ENCODE measurements at regions not wholly inside any gene's neighbourhood (a gene's known extent, or its start where the extent isn't known, plus 50 kb on each side); places are given as distances from the start of the nearest gene placed in this dataset.

DNA sequence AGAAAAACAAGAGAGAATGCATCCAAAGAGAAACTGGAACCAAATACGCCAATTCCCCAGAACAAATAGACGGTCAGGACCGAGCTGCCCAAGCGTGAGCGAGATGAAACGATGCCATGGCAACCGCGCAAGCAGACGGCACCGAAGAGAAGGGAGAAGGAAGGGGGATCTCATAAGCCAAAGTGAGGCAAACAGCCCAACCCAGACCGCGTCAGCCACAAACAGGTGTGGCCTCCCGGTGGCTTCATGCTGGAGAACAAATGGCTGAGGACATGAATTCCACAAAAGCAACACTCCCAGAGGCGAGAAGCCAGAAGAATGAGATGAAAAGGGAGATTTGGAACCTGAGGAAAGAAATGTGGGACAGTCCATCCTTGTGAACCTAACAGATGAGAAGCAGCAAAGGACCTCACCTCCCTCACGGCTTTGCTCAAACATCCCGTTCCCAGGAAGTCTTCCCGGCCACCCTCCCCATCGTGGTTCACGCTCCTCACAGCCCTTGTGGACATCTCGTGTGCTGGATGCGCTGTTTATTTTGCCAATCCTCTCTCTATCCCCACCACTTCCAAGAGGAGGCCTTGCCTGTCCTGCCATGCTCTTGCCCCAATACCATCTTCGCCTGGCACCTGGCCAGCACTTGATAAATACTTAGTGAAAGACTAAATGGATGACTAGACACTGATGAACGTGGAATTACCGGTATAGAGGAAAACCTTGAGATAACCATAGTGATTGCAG, 89.1 kb upstream of the RTL6 start:
- no peaks in the 10 kb centered on the region for H3K27me3 ChIP-seq
- peaks cover 17% of the 10 kb centered on the region for H3K4me1 ChIP-seq
- peak overlapping the region; percentile 53 for H3K4me2 ChIP-seq
- H3K9ac ChIP-seq = no peak overlapping the region
- no peaks in the 10 kb centered on the region for H3K36me3 ChIP-seq
- no peaks in the 10 kb centered on the region for H4K20me1 ChIP-seq
- TF ChIP-seq Cebpa-rat (IDR thresholded peaks at IDR 0.05) = no peak
- no peak overlapping the region for H3K4me3 ChIP-seq
- no peaks in the 10 kb centered on the region for H3K9me3 ChIP-seq
- H3K27ac ChIP-seq = no peak overlapping the region

DNA sequence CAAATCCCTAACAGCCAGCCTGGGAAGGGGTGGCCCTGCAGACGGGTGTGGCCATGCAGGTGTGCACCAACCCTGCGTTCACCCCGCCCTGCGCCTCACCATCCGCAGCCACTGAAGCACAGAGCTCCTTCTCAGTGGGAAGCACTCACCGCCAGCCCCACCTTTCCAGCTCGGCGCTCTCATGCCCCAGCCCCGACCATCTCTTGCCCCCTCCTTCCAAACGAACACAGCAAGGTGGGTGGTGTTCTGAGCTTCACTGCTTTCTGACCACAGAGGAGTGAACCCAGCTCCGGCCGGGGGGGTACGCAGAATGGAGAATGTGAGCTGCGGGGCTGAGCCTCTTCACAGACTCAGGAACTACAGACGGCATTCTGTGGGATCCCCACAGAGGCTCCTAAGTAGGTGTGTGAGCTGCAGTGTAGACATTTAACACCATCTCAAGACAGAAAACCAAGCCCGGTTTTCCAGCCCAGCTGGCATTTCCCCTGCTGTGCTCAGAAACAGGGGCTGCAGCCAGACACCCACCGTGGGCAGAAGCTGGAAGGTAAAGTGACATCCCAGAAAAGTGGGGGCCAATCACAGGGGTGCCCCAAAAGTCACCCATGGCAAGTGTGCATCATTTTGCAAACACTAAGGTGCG, 88.4 kb upstream of the RTL6 start:
- peak overlapping the region; percentile 53 for H3K4me2 ChIP-seq
- peaks cover 17% of the 10 kb centered on the region for H3K4me1 ChIP-seq
- no peak overlapping the region for H3K27ac ChIP-seq
- no peak overlapping the region for H3K4me3 ChIP-seq
- H3K9ac ChIP-seq = no peak overlapping the region
- no peak for TF ChIP-seq Cebpa-rat (IDR thresholded peaks at IDR 0.05)
- no peaks in the 10 kb centered on the region for H3K36me3 ChIP-seq
- no peaks in the 10 kb centered on the region for H4K20me1 ChIP-seq
- H3K9me3 ChIP-seq = no peaks in the 10 kb centered on the region
- no peaks in the 10 kb centered on the region for H3K27me3 ChIP-seq

DNA sequence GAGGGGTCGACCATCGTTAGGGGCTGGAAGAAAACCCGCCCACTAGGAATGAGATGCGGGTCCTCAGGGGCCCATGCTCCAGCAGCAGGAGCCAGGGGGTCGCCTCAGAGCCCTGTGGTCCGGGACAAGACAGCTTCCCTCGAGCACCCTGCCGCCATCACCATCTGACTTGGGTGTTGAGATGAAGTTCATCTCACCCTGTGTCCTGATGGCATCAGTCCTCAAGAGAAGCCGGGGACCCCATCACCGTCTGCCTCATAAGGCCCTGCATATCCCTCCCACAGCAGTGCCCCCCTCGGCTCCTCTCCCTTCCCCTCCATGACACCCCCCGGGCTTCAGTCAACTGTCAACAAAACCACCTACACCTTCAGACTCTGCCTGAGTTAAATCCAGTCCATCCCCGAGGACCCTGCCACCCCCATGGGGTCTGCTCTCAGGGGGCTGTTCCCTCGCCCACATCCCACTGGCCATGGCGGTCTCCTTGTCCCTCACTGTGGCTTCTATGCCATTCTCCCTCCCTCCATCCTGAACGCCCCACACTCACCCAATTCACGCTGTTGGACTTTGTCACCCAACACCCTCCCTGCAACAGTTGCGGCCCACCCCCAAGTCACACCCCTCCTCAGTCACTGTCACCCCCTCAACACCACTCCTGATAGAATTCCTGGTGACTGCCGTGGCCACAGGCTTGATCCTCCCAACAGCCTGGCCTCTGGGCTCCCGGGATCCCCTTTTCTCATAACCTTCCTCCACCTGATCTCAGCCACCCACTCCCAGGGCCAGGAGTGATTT, 87.7 kb upstream of the RTL6 start:
- TF ChIP-seq Cebpa-rat (IDR thresholded peaks at IDR 0.05) = no peak

DNA sequence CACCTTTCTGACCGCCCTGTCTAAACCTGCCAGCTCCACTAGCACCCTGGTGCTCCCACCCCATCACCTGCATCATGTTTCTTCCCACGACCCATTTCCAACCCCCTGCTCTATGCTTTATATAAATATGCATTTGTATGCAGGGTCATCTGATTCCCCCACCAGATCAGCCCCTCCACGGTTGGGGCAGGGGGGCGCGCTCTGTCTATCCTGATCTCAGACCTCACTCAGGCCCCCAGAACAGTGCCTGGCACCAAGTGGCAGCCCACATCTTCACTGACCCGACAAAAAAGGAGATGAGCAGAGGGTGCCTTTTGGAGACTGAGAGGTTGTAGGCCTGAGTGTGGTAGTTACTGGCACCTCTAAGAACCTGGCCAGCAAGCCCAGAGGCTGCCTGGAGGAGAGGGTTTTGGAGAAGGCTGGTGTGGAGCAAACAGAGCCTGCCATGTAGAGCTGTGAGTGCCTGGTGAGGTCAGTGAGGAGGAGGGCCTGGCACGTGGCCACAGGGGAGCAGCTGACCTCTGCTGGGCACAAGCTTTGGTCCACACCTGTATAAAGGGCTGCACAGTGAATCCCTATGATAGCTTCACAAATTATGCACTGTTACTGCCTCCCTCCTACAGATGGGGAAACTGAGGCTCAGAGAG, 86.3 kb upstream of the RTL6 start:
- peaks cover 17% of the 10 kb centered on the region for H3K4me1 ChIP-seq
- TF ChIP-seq Cebpa-rat (IDR thresholded peaks at IDR 0.05) = no peak
- no peak overlapping the region for H3K27ac ChIP-seq

More for the DNA sequence above, 87.7 kb upstream of the RTL6 start:
- Histone ChIP-seq H3K36me3 (no peaks in the 10 kb centered on the region), H3K27ac (no peak overlapping the region), H4K20me1 (no peaks in the 10 kb centered on the region), H3K4me1 (peaks cover 17% of the 10 kb centered on the region), H3K9ac (no peak overlapping the region), H3K9me3 (no peaks in the 10 kb centered on the region), H3K27me3 (no peaks in the 10 kb centered on the region), H3K4me2 (peak overlapping the region; percentile 53), H3K4me3 (no peak overlapping the region)

DNA sequence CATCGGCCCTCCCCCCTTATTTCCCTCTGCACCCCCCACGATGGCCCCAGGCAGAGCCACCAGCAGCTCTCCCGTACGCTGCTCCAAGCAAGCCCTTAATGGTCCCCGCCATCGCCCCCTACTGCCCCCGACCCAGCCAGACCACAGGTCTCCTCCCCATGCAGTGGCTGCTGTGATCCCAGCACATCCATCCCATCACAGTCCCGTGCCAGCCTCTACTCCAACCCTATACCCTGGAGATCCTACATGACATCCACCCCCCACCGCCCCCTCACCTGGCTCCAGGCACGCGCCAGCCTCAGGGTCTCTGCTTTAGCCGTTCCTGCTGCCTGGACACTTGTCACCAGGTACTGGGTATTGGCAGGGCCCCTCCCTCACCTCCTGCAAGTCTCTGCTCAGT, 85.8 kb upstream of the RTL6 start:
- Histone ChIP-seq H3K4me3 (no peak overlapping the region), H3K9ac (no peak overlapping the region), H3K9me3 (no peaks in the 10 kb centered on the region), H3K27ac (no peak overlapping the region), H3K27me3 (no peaks in the 10 kb centered on the region), H3K4me1 (peaks cover 17% of the 10 kb centered on the region), H3K36me3 (no peaks in the 10 kb centered on the region), H4K20me1 (no peaks in the 10 kb centered on the region), H3K4me2 (no peak overlapping the region)
- no peak for TF ChIP-seq Cebpa-rat (IDR thresholded peaks at IDR 0.05)

More for the DNA sequence above, 86.3 kb upstream of the RTL6 start:
- no peak overlapping the region for H3K4me2 ChIP-seq
- H3K27me3 ChIP-seq = no peaks in the 10 kb centered on the region
- no peaks in the 10 kb centered on the region for H3K36me3 ChIP-seq
- no peak overlapping the region for H3K4me3 ChIP-seq
- no peak overlapping the region for H3K9ac ChIP-seq
- H4K20me1 ChIP-seq = no peaks in the 10 kb centered on the region
- no peaks in the 10 kb centered on the region for H3K9me3 ChIP-seq

DNA sequence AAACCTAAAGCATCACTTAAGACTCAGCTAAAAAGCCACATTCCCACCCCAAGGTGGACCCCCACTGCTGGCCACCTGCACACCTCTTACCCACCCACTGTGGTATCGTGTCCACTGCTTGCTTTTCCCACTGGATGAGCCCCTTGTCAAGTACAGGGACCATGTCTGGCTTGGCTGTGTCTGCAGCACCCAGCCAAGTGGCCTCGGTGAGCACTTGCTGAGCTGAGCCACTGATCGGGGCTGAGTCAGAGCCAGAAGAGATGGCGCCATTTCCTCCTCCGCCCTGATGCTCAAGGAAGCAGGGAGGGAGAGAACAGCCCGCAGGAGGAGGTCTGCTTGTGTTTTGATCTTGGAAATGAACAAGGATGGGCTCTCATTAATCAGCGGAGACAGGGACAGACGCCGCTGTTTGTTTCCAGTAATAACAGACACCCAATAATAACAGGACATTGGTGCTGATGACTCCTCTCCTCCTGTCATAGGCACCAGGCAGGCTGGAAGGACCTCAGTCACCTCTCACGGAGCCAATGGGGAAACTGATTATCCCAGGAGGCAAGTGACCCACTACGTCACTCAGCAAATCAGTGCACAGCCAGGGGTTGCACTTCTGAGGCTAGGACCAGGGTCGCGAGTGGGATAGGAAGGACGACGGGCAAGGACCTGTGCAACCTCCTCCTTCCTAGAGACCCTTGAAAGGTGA, 85.2 kb upstream of the RTL6 start:
- H3K27ac ChIP-seq = no peak overlapping the region
- H3K9me3 ChIP-seq = no peaks in the 10 kb centered on the region
- no peaks in the 10 kb centered on the region for H3K27me3 ChIP-seq

DNA sequence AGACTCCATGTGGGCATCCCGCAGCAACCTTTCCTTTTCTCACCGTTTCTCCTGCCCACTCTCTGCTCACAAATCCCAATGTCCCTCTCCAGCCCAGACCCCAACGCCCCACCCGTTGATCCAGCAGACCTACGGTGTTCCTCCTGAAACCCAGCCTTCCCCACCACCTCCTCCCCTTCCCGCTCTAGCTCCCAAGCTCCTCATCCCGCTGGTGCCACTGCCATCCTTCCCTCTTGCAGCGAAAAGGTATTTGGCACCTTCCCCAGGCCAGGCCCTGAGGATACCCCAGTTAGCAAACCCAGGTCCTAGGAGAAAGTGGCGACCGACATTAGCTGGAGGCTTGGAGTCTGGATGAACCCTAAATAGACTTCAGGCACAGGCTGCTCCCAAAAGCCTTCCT, 84.0 kb upstream of the RTL6 start:
- Histone ChIP-seq H3K4me2 (no peak overlapping the region), H3K27me3 (no peaks in the 10 kb centered on the region), H3K9me3 (no peaks in the 10 kb centered on the region), H3K27ac (no peak overlapping the region), H4K20me1 (no peaks in the 10 kb centered on the region), H3K9ac (no peak overlapping the region), H3K4me3 (no peak overlapping the region), H3K36me3 (no peaks in the 10 kb centered on the region), H3K4me1 (peaks cover 12% of the 10 kb centered on the region)
- TF ChIP-seq Cebpa-rat (IDR thresholded peaks at IDR 0.05) = no peak

More for the DNA sequence above, 85.2 kb upstream of the RTL6 start:
- no peaks in the 10 kb centered on the region for H3K36me3 ChIP-seq
- peaks cover 17% of the 10 kb centered on the region for H3K4me1 ChIP-seq
- H4K20me1 ChIP-seq = no peaks in the 10 kb centered on the region
- H3K9ac ChIP-seq = no peak overlapping the region
- no peak for TF ChIP-seq Cebpa-rat (IDR thresholded peaks at IDR 0.05)
- no peak overlapping the region for H3K4me2 ChIP-seq
- H3K4me3 ChIP-seq = no peak overlapping the region

DNA sequence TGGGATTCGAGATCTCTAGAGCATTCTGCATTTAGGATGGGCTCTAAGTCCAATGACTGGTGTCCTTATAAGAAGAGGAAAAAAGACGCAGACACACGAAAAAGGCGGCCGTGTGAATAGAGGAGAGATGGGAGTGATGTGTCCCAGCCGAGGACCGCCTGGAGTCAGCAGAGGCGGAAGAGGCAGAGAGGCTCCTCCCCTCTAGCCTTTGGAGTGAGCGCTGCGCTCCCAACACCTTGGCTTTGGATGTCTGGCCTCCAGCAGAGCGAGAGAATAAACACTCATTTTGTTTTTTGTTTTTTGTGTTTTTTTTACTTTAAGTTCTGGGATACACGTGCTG, 83.0 kb upstream of the RTL6 start:
- H4K20me1 ChIP-seq = no peaks in the 10 kb centered on the region
- no peak for TF ChIP-seq Cebpa-rat (IDR thresholded peaks at IDR 0.05)
- no peak overlapping the region for H3K4me3 ChIP-seq
- H3K4me2 ChIP-seq = no peak overlapping the region
- no peaks in the 10 kb centered on the region for H3K36me3 ChIP-seq
- peaks cover 2% of the 10 kb centered on the region for H3K4me1 ChIP-seq
- H3K27ac ChIP-seq = no peak overlapping the region
- H3K9ac ChIP-seq = no peak overlapping the region
- H3K27me3 ChIP-seq = no peaks in the 10 kb centered on the region
- H3K9me3 ChIP-seq = no peaks in the 10 kb centered on the region
